ENCODE measurements at regions not wholly inside any gene's neighbourhood (a gene's known extent, or its start where the extent isn't known, plus 50 kb on each side); places are given as distances from the start of the nearest gene placed in this dataset.
A peak's percentile ranks its signal among the peaks of the same experiment; 100 is the strongest.

- Histone ChIP-seq H3K9ac (no peak overlapping the region), H3K36me3 (ENCODE audit: insufficient read depth) (no peaks in the 10 kb centered on the region), H3K27ac (no peak overlapping the region), H4K20me1 (ENCODE audit: insufficient read depth) (no peaks in the 10 kb centered on the region), H2AFZ (ENCODE audit: low read depth) (no peak overlapping the region), H3K4me3 (IDR thresholded peaks at IDR 0.05; ENCODE audit: insufficient read depth, low read depth, low read length) (no peak overlapping the region), H3K79me2 (ENCODE audit: insufficient read depth, low read depth) (no peaks in the 10 kb centered on the region), H3K4me2 (no peak overlapping the region), H3K27me3 (ENCODE audit: insufficient read depth, low read depth) (no peaks in the 10 kb centered on the region), H3K4me1 (ENCODE audit: low read depth, poor library complexity, severe bottlenecking) (no peaks in the 10 kb centered on the region)
- no peak for TF ChIP-seq CTCF (conservative IDR thresholded peaks at IDR 0.05; ENCODE audit: low read depth, low read length)
These were observed 163.7 kb downstream of the SMIM20 start for GRCh38 chr4:26077756-26078155.

GRCh38 chr4:26080870-26081628, 167.0 kb downstream of the SMIM20 start:
- Histone ChIP-seq H3K4me1 (ENCODE audit: low read depth, poor library complexity, severe bottlenecking) (no peaks in the 10 kb centered on the region), H3K4me2 (no peak overlapping the region), H3K79me2 (ENCODE audit: insufficient read depth, low read depth) (no peaks in the 10 kb centered on the region), H3K4me3 (IDR thresholded peaks at IDR 0.05; ENCODE audit: insufficient read depth, low read depth, low read length) (no peak overlapping the region), H2AFZ (ENCODE audit: low read depth) (no peak overlapping the region), H3K9ac (no peak overlapping the region), H3K27ac (no peak overlapping the region), H3K36me3 (ENCODE audit: insufficient read depth) (no peaks in the 10 kb centered on the region), H3K27me3 (ENCODE audit: insufficient read depth, low read depth) (no peaks in the 10 kb centered on the region), H4K20me1 (ENCODE audit: insufficient read depth) (no peaks in the 10 kb centered on the region)
- no peak for TF ChIP-seq CTCF (conservative IDR thresholded peaks at IDR 0.05; ENCODE audit: low read depth, low read length)

- Histone ChIP-seq H3K4me1 (ENCODE audit: low read depth, poor library complexity, severe bottlenecking) (no peaks in the 10 kb centered on the region), H3K4me3 (IDR thresholded peaks at IDR 0.05; ENCODE audit: insufficient read depth, low read depth, low read length) (no peak overlapping the region), H4K20me1 (ENCODE audit: insufficient read depth) (no peaks in the 10 kb centered on the region), H3K36me3 (ENCODE audit: insufficient read depth) (no peaks in the 10 kb centered on the region), H3K9ac (no peak overlapping the region), H3K27me3 (ENCODE audit: insufficient read depth, low read depth) (no peaks in the 10 kb centered on the region), H3K79me2 (ENCODE audit: insufficient read depth, low read depth) (no peaks in the 10 kb centered on the region), H3K27ac (no peak overlapping the region), H3K4me2 (no peak overlapping the region), H2AFZ (ENCODE audit: low read depth) (no peak overlapping the region)
- TF ChIP-seq CTCF (conservative IDR thresholded peaks at IDR 0.05; ENCODE audit: low read depth, low read length): peak; percentile 59
These were observed 167.9 kb downstream of the SMIM20 start for GRCh38 chr4:26081795-26082498.

GRCh38 chr4:26082565-26082964, 168.5 kb downstream of the SMIM20 start:
- Histone ChIP-seq H3K27ac (no peak overlapping the region), H3K9ac (no peak overlapping the region), H3K79me2 (ENCODE audit: insufficient read depth, low read depth) (no peaks in the 10 kb centered on the region), H3K27me3 (ENCODE audit: insufficient read depth, low read depth) (no peaks in the 10 kb centered on the region), H3K4me3 (IDR thresholded peaks at IDR 0.05; ENCODE audit: insufficient read depth, low read depth, low read length) (no peak overlapping the region), H4K20me1 (ENCODE audit: insufficient read depth) (no peaks in the 10 kb centered on the region), H3K36me3 (ENCODE audit: insufficient read depth) (no peaks in the 10 kb centered on the region), H3K4me2 (no peak overlapping the region), H2AFZ (ENCODE audit: low read depth) (no peak overlapping the region), H3K4me1 (ENCODE audit: low read depth, poor library complexity, severe bottlenecking) (no peaks in the 10 kb centered on the region)
- TF ChIP-seq CTCF (conservative IDR thresholded peaks at IDR 0.05; ENCODE audit: low read depth, low read length): no peak

All from KMS-11 (cell line).